ENCODE measurements at regions not wholly inside any gene's neighbourhood (a gene's known extent, or its start where the extent isn't known, plus 50 kb on each side); places are given as distances from the start of the nearest gene placed in this dataset.

- no peaks in the 10 kb centered on the region for H3K27me3 ChIP-seq (ENCODE audit: control insufficient read depth in 1 of 2, insufficient read depth in 2 of 2, low read length in 2 of 2)
- no peaks in the 10 kb centered on the region for H3K4me1 ChIP-seq (ENCODE audit: insufficient read depth, low read length)
- no peaks in the 10 kb centered on the region for H3K9me3 ChIP-seq (ENCODE audit: low read length)
- H3K4me3 ChIP-seq (ENCODE audit: low read depth in 1 of 2, low read length in 2 of 2) = no peak overlapping the region
- H3K9ac ChIP-seq (ENCODE audit: low read length) = no peak overlapping the region
- no peak overlapping the region for H3K27ac ChIP-seq (ENCODE audit: low read depth, low read length)
- H3K36me3 ChIP-seq (ENCODE audit: insufficient read depth, low read length) = no peaks in the 10 kb centered on the region
Measured at GRCh38 chr16:85289760-85290625, 177.7 kb upstream of the CIBAR2 start.

- H3K27ac ChIP-seq (ENCODE audit: low read depth, low read length) = no peak overlapping the region
- H3K4me3 ChIP-seq (ENCODE audit: low read depth in 1 of 2, low read length in 2 of 2) = no peak overlapping the region
- no peaks in the 10 kb centered on the region for H3K27me3 ChIP-seq (ENCODE audit: control insufficient read depth in 1 of 2, insufficient read depth in 2 of 2, low read length in 2 of 2)
- no peaks in the 10 kb centered on the region for H3K9me3 ChIP-seq (ENCODE audit: low read length)
- H3K36me3 ChIP-seq (ENCODE audit: insufficient read depth, low read length) = no peaks in the 10 kb centered on the region
- H3K9ac ChIP-seq (ENCODE audit: low read length) = no peak overlapping the region
- no peaks in the 10 kb centered on the region for H3K4me1 ChIP-seq (ENCODE audit: insufficient read depth, low read length)
Measured at GRCh38 chr16:85290626-85291301, 178.5 kb upstream of the CIBAR2 start.

GRCh38 chr16:85291302-85292148 is 179.3 kb upstream of the CIBAR2 start:
- H3K36me3 ChIP-seq (ENCODE audit: insufficient read depth, low read length) = no peaks in the 10 kb centered on the region
- H3K9ac ChIP-seq (ENCODE audit: low read length) = no peak overlapping the region
- H3K4me1 ChIP-seq (ENCODE audit: insufficient read depth, low read length) = no peaks in the 10 kb centered on the region
- no peaks in the 10 kb centered on the region for H3K9me3 ChIP-seq (ENCODE audit: low read length)
- no peak overlapping the region for H3K4me3 ChIP-seq (ENCODE audit: low read depth in 1 of 2, low read length in 2 of 2)
- H3K27me3 ChIP-seq (ENCODE audit: control insufficient read depth in 1 of 2, insufficient read depth in 2 of 2, low read length in 2 of 2) = no peaks in the 10 kb centered on the region
- H3K27ac ChIP-seq (ENCODE audit: low read depth, low read length) = no peak overlapping the region

GRCh38 chr16:85293458-85293857 is 181.2 kb upstream of the CIBAR2 start:
- H3K4me1 ChIP-seq (ENCODE audit: insufficient read depth, low read length) = no peaks in the 10 kb centered on the region
- no peaks in the 10 kb centered on the region for H3K36me3 ChIP-seq (ENCODE audit: insufficient read depth, low read length)
- H3K4me3 ChIP-seq (ENCODE audit: low read depth in 1 of 2, low read length in 2 of 2) = no peak overlapping the region
- no peaks in the 10 kb centered on the region for H3K27me3 ChIP-seq (ENCODE audit: control insufficient read depth in 1 of 2, insufficient read depth in 2 of 2, low read length in 2 of 2)
- no peak overlapping the region for H3K27ac ChIP-seq (ENCODE audit: low read depth, low read length)
- H3K9me3 ChIP-seq (ENCODE audit: low read length) = no peaks in the 10 kb centered on the region
- no peak overlapping the region for H3K9ac ChIP-seq (ENCODE audit: low read length)

GRCh38 chr16:85293904-85294642 is 181.8 kb upstream of the CIBAR2 start:
- no peaks in the 10 kb centered on the region for H3K27me3 ChIP-seq (ENCODE audit: control insufficient read depth in 1 of 2, insufficient read depth in 2 of 2, low read length in 2 of 2)
- no peak overlapping the region for H3K9ac ChIP-seq (ENCODE audit: low read length)
- no peaks in the 10 kb centered on the region for H3K9me3 ChIP-seq (ENCODE audit: low read length)
- H3K4me1 ChIP-seq (ENCODE audit: insufficient read depth, low read length) = no peaks in the 10 kb centered on the region
- no peaks in the 10 kb centered on the region for H3K36me3 ChIP-seq (ENCODE audit: insufficient read depth, low read length)
- H3K27ac ChIP-seq (ENCODE audit: low read depth, low read length) = no peak overlapping the region
- no peak overlapping the region for H3K4me3 ChIP-seq (ENCODE audit: low read depth in 1 of 2, low read length in 2 of 2)

- Histone ChIP-seq H3K4me3 (ENCODE audit: low read depth in 1 of 2, low read length in 2 of 2) (no peak overlapping the region), H3K27ac (ENCODE audit: low read depth, low read length) (no peak overlapping the region), H3K9ac (ENCODE audit: low read length) (no peak overlapping the region), H3K36me3 (ENCODE audit: insufficient read depth, low read length) (no peaks in the 10 kb centered on the region), H3K4me1 (ENCODE audit: insufficient read depth, low read length) (no peaks in the 10 kb centered on the region), H3K27me3 (ENCODE audit: control insufficient read depth in 1 of 2, insufficient read depth in 2 of 2, low read length in 2 of 2) (no peaks in the 10 kb centered on the region), H3K9me3 (ENCODE audit: low read length) (no peaks in the 10 kb centered on the region)
Measured at GRCh38 chr16:85294810-85295508, 182.7 kb upstream of the CIBAR2 start.

- no peaks in the 10 kb centered on the region for H3K36me3 ChIP-seq (ENCODE audit: insufficient read depth, low read length)
- H3K9ac ChIP-seq (ENCODE audit: low read length) = no peak overlapping the region
- H3K4me3 ChIP-seq (ENCODE audit: low read depth in 1 of 2, low read length in 2 of 2) = no peak overlapping the region
- no peaks in the 10 kb centered on the region for H3K27me3 ChIP-seq (ENCODE audit: control insufficient read depth in 1 of 2, insufficient read depth in 2 of 2, low read length in 2 of 2)
- no peaks in the 10 kb centered on the region for H3K9me3 ChIP-seq (ENCODE audit: low read length)
- H3K4me1 ChIP-seq (ENCODE audit: insufficient read depth, low read length) = no peaks in the 10 kb centered on the region
- no peak overlapping the region for H3K27ac ChIP-seq (ENCODE audit: low read depth, low read length)
Measured at GRCh38 chr16:85296859-85297660, 184.8 kb upstream of the CIBAR2 start.

- Histone ChIP-seq H3K36me3 (ENCODE audit: insufficient read depth, low read length) (no peaks in the 10 kb centered on the region), H3K27me3 (ENCODE audit: control insufficient read depth in 1 of 2, insufficient read depth in 2 of 2, low read length in 2 of 2) (no peaks in the 10 kb centered on the region), H3K9ac (ENCODE audit: low read length) (no peak overlapping the region), H3K4me1 (ENCODE audit: insufficient read depth, low read length) (no peaks in the 10 kb centered on the region), H3K4me3 (ENCODE audit: low read depth in 1 of 2, low read length in 2 of 2) (no peak overlapping the region), H3K27ac (ENCODE audit: low read depth, low read length) (no peak overlapping the region), H3K9me3 (ENCODE audit: low read length) (no peaks in the 10 kb centered on the region)
Measured at GRCh38 chr16:85297881-85298280, 185.6 kb upstream of the CIBAR2 start.

GRCh38 chr16:85300406-85300968 is 188.2 kb upstream of the CIBAR2 start:
- Histone ChIP-seq H3K36me3 (ENCODE audit: insufficient read depth, low read length) (no peaks in the 10 kb centered on the region), H3K9me3 (ENCODE audit: low read length) (no peaks in the 10 kb centered on the region), H3K4me1 (ENCODE audit: insufficient read depth, low read length) (no peaks in the 10 kb centered on the region), H3K9ac (ENCODE audit: low read length) (no peak overlapping the region), H3K27ac (ENCODE audit: low read depth, low read length) (no peak overlapping the region), H3K4me3 (ENCODE audit: low read depth in 1 of 2, low read length in 2 of 2) (no peak overlapping the region), H3K27me3 (ENCODE audit: control insufficient read depth in 1 of 2, insufficient read depth in 2 of 2, low read length in 2 of 2) (no peaks in the 10 kb centered on the region)

GRCh38 chr16:85301231-85301630 is 189.0 kb upstream of the CIBAR2 start:
- H3K9ac ChIP-seq (ENCODE audit: low read length) = no peak overlapping the region
- no peak overlapping the region for H3K4me3 ChIP-seq (ENCODE audit: low read depth in 1 of 2, low read length in 2 of 2)
- H3K27ac ChIP-seq (ENCODE audit: low read depth, low read length) = no peak overlapping the region
- no peaks in the 10 kb centered on the region for H3K9me3 ChIP-seq (ENCODE audit: low read length)
- H3K4me1 ChIP-seq (ENCODE audit: insufficient read depth, low read length) = peaks cover 5% of the 10 kb centered on the region
- no peaks in the 10 kb centered on the region for H3K36me3 ChIP-seq (ENCODE audit: insufficient read depth, low read length)
- no peaks in the 10 kb centered on the region for H3K27me3 ChIP-seq (ENCODE audit: control insufficient read depth in 1 of 2, insufficient read depth in 2 of 2, low read length in 2 of 2)
